HEK293 (cell line): ENCODE measurements at regions not wholly inside any gene's neighbourhood (a gene's known extent, or its start where the extent isn't known, plus 50 kb on each side); places are given as distances from the start of the nearest gene placed in this dataset.

Experiments used
- CTCF ChIP-seq: fragments of 450-650 bp; formaldehyde crosslinking; IDR thresholded peaks from 2 replicates; pipeline ENCODE4 v1.5.1; 2016; ENCODE audit warnings: missing biosample characterization, missing genetic modification characterization
- GLI4 ChIP-seq: fragments of 450-650 bp; formaldehyde crosslinking; IDR thresholded peaks from 2 replicates; pipeline ENCODE4 v1.5.1; 2016; ENCODE audit warnings: missing biosample characterization, missing genetic modification characterization
- KLF16 ChIP-seq: fragments of 450-650 bp; formaldehyde crosslinking; IDR thresholded peaks from 2 replicates; pipeline ENCODE4 v1.5.1; 2017; ENCODE audit warnings: missing biosample characterization, missing genetic modification characterization
- KLF9 ChIP-seq: fragments of 450-650 bp; formaldehyde crosslinking; IDR thresholded peaks from 2 replicates; pipeline ENCODE4 v1.5.1; 2016; ENCODE audit warnings: missing biosample characterization, missing genetic modification characterization, low read depth
- SP3 ChIP-seq: fragments of 450-650 bp; formaldehyde crosslinking; IDR thresholded peaks from 2 replicates; pipeline ENCODE4 v1.5.1; 2016; ENCODE audit warnings: missing biosample characterization, missing genetic modification characterization
- ZNF24 ChIP-seq: fragments of 450-650 bp; formaldehyde crosslinking; IDR thresholded peaks from 2 replicates; pipeline ENCODE4 v1.5.1; 2016; ENCODE audit warnings: missing biosample characterization, missing genetic modification characterization
- ZSCAN30 ChIP-seq: fragments of 450-650 bp; IDR thresholded peaks from 2 replicates; pipeline ENCODE4 v1.5.1; 2018; ENCODE audit warnings: missing biosample characterization, mild to moderate bottlenecking, missing genetic modification characterization, moderate library complexity

GRCh38 chr17:33506889-33507650 lies 214.0 kb upstream of the ASIC2 start:
- TF ChIP-seq KLF16 (tag by site-specific recombination) (no peak), CTCF (tag by site-specific recombination) (no peak), KLF9 (tag by site-specific recombination) (no peak), ZNF24 (no peak), GLI4 (no peak), ZSCAN30 (tag by site-specific recombination) (no peak), SP3 (tag by site-specific recombination) (no peak)
